Kidney epithelial cell (primary cell): ENCODE measurements at regions not wholly inside any gene's neighbourhood (a gene's known extent, or its start where the extent isn't known, plus 50 kb on each side); places are given as distances from the start of the nearest gene placed in this dataset.

ENCODE experiments used
- DNase-seq: peaks from one replicate; pipeline ENCODE4 v3.0.0-alpha.2; 2010; ENCODE audit warnings: low read depth
- H3K27me3 ChIP-seq: 2 replicates; pipeline ENCODE4 v1.6.0; 2011; ENCODE audit warnings: low read length; ENCODE audit not compliant: control insufficient read depth, insufficient read depth
- H3K36me3 ChIP-seq: 2 replicates; pipeline ENCODE4 v1.5.1; 2011; ENCODE audit warnings: low read length; ENCODE audit not compliant: control insufficient read depth, insufficient read depth
- H3K4me3 ChIP-seq: 2 replicates; pipeline ENCODE4 v1.5.1; 2011; ENCODE audit warnings: low read depth, mild to moderate bottlenecking, control low read depth, low read length
- CTCF ChIP-seq: IDR thresholded peaks from 2 replicates; pipeline ENCODE4 v1.5.1; 2011; ENCODE audit warnings: mild to moderate bottlenecking, moderate library complexity, low read length, control low read depth, inconsistent platforms; ENCODE audit not compliant: insufficient read depth, poor library complexity, severe bottlenecking

GRCh38 chr4:36549252-36549651 is 267.8 kb downstream of the DTHD1 start:
- TF ChIP-seq CTCF, result no peak
- no peak for DNase-seq
- no peaks in the 10 kb centered on the region for H3K27me3 ChIP-seq

GRCh38 chr4:36549992-36550391 is 268.6 kb downstream of the DTHD1 start:
- no peak for TF ChIP-seq CTCF
- no peak overlapping the region for H3K4me3 ChIP-seq
- no peaks in the 10 kb centered on the region for H3K36me3 ChIP-seq
- DNase-seq, result no peak
- H3K27me3 ChIP-seq, result no peaks in the 10 kb centered on the region

More at GRCh38 chr4:36549252-36549651, 267.8 kb downstream of the DTHD1 start:
- Histone ChIP-seq H3K36me3 (no peaks in the 10 kb centered on the region), H3K4me3 (no peak overlapping the region)

- H3K27me3 ChIP-seq, result no peaks in the 10 kb centered on the region
- no peak for DNase-seq
- no peak overlapping the region for H3K4me3 ChIP-seq
- H3K36me3 ChIP-seq, result no peaks in the 10 kb centered on the region
- no peak for TF ChIP-seq CTCF
Observed at GRCh38 chr4:36551697-36552214, 270.3 kb downstream of the DTHD1 start.

- no peaks in the 10 kb centered on the region for H3K27me3 ChIP-seq
- H3K4me3 ChIP-seq, result no peak overlapping the region
- no peaks in the 10 kb centered on the region for H3K36me3 ChIP-seq
- TF ChIP-seq CTCF, result no peak
- DNase-seq, result no peak
Observed at GRCh38 chr4:36553029-36553428, 271.6 kb downstream of the DTHD1 start.

GRCh38 chr4:36553453-36553852 is 272.0 kb downstream of the DTHD1 start:
- Histone ChIP-seq H3K27me3 (no peaks in the 10 kb centered on the region), H3K36me3 (no peaks in the 10 kb centered on the region), H3K4me3 (no peak overlapping the region)
- DNase-seq, result no peak
- TF ChIP-seq CTCF, result no peak

GRCh38 chr4:36556984-36557383 is 275.6 kb downstream of the DTHD1 start:
- H3K27me3 ChIP-seq, result no peaks in the 10 kb centered on the region
- H3K4me3 ChIP-seq, result no peak overlapping the region
- DNase-seq, result no peak
- no peaks in the 10 kb centered on the region for H3K36me3 ChIP-seq
- no peak for TF ChIP-seq CTCF
